Karpas-422 (cell line): ENCODE measurements at regions not wholly inside any gene's neighbourhood (a gene's known extent, or its start where the extent isn't known, plus 50 kb on each side); places are given as distances from the start of the nearest gene placed in this dataset.

ENCODE experiments used
- DNase-seq: peaks from one replicate; pipeline ENCODE4 v3.0.0-alpha.2; 2015
- H2AFZ ChIP-seq: fragments of 200-600 bp; sonication (generic); 2 replicates; pipeline ENCODE4 v1.6.1; 2014; ENCODE audit warnings: antibody characterized with exemption, low read length, mixed read lengths
- H3K27ac ChIP-seq: fragments of 200-600 bp; sonication (generic); 2 replicates; pipeline ENCODE4 v1.5.1; 2014; ENCODE audit warnings: mild to moderate bottlenecking, low read length, moderate library complexity
- H3K27me3 ChIP-seq: fragments of 200-600 bp; sonication (generic); 2 replicates; pipeline ENCODE4 v1.6.1; 2014; ENCODE audit warnings: low read length, mixed read lengths
- H3K36me3 ChIP-seq: fragments of 200-600 bp; sonication (generic); 2 replicates; pipeline ENCODE4 v1.6.1; 2014; ENCODE audit warnings: low read length, mixed read lengths; ENCODE audit not compliant: insufficient read depth
- H3K4me1 ChIP-seq: fragments of 200-600 bp; sonication (generic); 2 replicates; pipeline ENCODE4 v1.6.1; 2014; ENCODE audit warnings: mild to moderate bottlenecking, low read length, mixed read lengths
- H3K4me2 ChIP-seq: fragments of 200-600 bp; sonication (generic); 2 replicates; pipeline ENCODE4 v1.6.1; 2014; ENCODE audit warnings: low read length, low read depth, mild to moderate bottlenecking; ENCODE audit not compliant: poor library complexity, severe bottlenecking
- H3K4me3 ChIP-seq: fragments of 200-600 bp; sonication (generic); 2 replicates; pipeline ENCODE4 v1.5.1; 2014; ENCODE audit warnings: mild to moderate bottlenecking, antibody characterized with exemption, low read length, mixed read lengths
- H3K79me2 ChIP-seq: fragments of 200-600 bp; sonication (generic); 2 replicates; pipeline ENCODE4 v1.6.1; 2014; ENCODE audit warnings: mild to moderate bottlenecking, low read length, mixed read lengths
- H3K9ac ChIP-seq: fragments of 200-600 bp; sonication (generic); 2 replicates; pipeline ENCODE4 v1.6.0; 2014; ENCODE audit warnings: low read length
- H3K9me2 ChIP-seq: fragments of 200-600 bp; sonication (generic), shearing (Covaris generic); replicated peaks from 2 replicates; pipeline ENCODE4 v1.6.0; 2014; ENCODE audit warnings: mild to moderate bottlenecking, low read length, moderate library complexity; ENCODE audit not compliant: insufficient read depth
- H3K9me3 ChIP-seq: fragments of 300-700, 200-600 bp; sonication (generic); 2 replicates; pipeline ENCODE4 v1.6.1; 2014; ENCODE audit warnings: low read length, mixed read lengths
- H4K20me1 ChIP-seq: fragments of 200-600 bp; sonication (generic); 2 replicates; pipeline ENCODE4 v1.6.1; 2014; ENCODE audit warnings: mild to moderate bottlenecking, antibody characterized with exemption, low read length, low read depth; ENCODE audit not compliant: insufficient read depth

- H3K36me3 ChIP-seq, result no peaks in the 10 kb centered on the region
- no peaks in the 10 kb centered on the region for H3K27me3 ChIP-seq
- H3K27ac ChIP-seq, result no peak overlapping the region
- H3K9me3 ChIP-seq, result peaks cover 18% of the 10 kb centered on the region
- H3K4me3 ChIP-seq, result no peak overlapping the region
- H3K4me2 ChIP-seq, result no peak overlapping the region
- no peaks in the 10 kb centered on the region for H3K9me2 ChIP-seq
- DNase-seq, result no peak
- no peak overlapping the region for H3K9ac ChIP-seq
- H2AFZ ChIP-seq, result no peak overlapping the region
- H4K20me1 ChIP-seq, result no peaks in the 10 kb centered on the region
- no peaks in the 10 kb centered on the region for H3K4me1 ChIP-seq
- no peaks in the 10 kb centered on the region for H3K79me2 ChIP-seq
These were observed 829.3 kb upstream of the LCORL start for GRCh38 chr4:18850867-18851266.

GRCh38 chr4:18847249-18847890 lies 825.8 kb upstream of the LCORL start:
- no peak overlapping the region for H2AFZ ChIP-seq
- H3K27me3 ChIP-seq, result no peaks in the 10 kb centered on the region
- no peaks in the 10 kb centered on the region for H3K9me2 ChIP-seq
- H4K20me1 ChIP-seq, result no peaks in the 10 kb centered on the region
- no peaks in the 10 kb centered on the region for H3K4me1 ChIP-seq
- H3K9me3 ChIP-seq, result peaks cover 20% of the 10 kb centered on the region
- H3K27ac ChIP-seq, result no peak overlapping the region
- H3K36me3 ChIP-seq, result no peaks in the 10 kb centered on the region
- DNase-seq, result no peak
- no peak overlapping the region for H3K4me3 ChIP-seq
- H3K4me2 ChIP-seq, result no peak overlapping the region
- H3K79me2 ChIP-seq, result no peaks in the 10 kb centered on the region
- no peak overlapping the region for H3K9ac ChIP-seq

- no peaks in the 10 kb centered on the region for H3K4me1 ChIP-seq
- no peak for DNase-seq
These were observed 824.8 kb upstream of the LCORL start for GRCh38 chr4:18846313-18846712.

GRCh38 chr4:18844726-18845125 lies 823.2 kb upstream of the LCORL start:
- H3K27ac ChIP-seq, result no peak overlapping the region
- H3K9ac ChIP-seq, result no peak overlapping the region
- DNase-seq, result no peak
- H2AFZ ChIP-seq, result no peak overlapping the region
- H3K9me3 ChIP-seq, result peaks cover 19% of the 10 kb centered on the region
- no peaks in the 10 kb centered on the region for H3K9me2 ChIP-seq
- H3K36me3 ChIP-seq, result no peaks in the 10 kb centered on the region
- no peaks in the 10 kb centered on the region for H3K4me1 ChIP-seq
- no peaks in the 10 kb centered on the region for H3K27me3 ChIP-seq
- no peak overlapping the region for H3K4me2 ChIP-seq
- H3K4me3 ChIP-seq, result no peak overlapping the region
- no peaks in the 10 kb centered on the region for H4K20me1 ChIP-seq
- H3K79me2 ChIP-seq, result no peaks in the 10 kb centered on the region

More at GRCh38 chr4:18846313-18846712, 824.8 kb upstream of the LCORL start:
- H3K27ac ChIP-seq, result no peak overlapping the region
- no peaks in the 10 kb centered on the region for H3K9me2 ChIP-seq
- no peak overlapping the region for H2AFZ ChIP-seq
- H3K4me2 ChIP-seq, result no peak overlapping the region
- H3K9me3 ChIP-seq, result peaks cover 24% of the 10 kb centered on the region
- no peaks in the 10 kb centered on the region for H4K20me1 ChIP-seq
- no peaks in the 10 kb centered on the region for H3K79me2 ChIP-seq
- no peak overlapping the region for H3K4me3 ChIP-seq
- no peaks in the 10 kb centered on the region for H3K27me3 ChIP-seq
- no peak overlapping the region for H3K9ac ChIP-seq
- no peaks in the 10 kb centered on the region for H3K36me3 ChIP-seq

- Histone ChIP-seq H3K4me1 (no peaks in the 10 kb centered on the region), H3K4me3 (no peak overlapping the region), H3K4me2 (no peak overlapping the region), H2AFZ (no peak overlapping the region), H4K20me1 (no peaks in the 10 kb centered on the region), H3K27me3 (no peaks in the 10 kb centered on the region), H3K36me3 (no peaks in the 10 kb centered on the region), H3K9me2 (no peaks in the 10 kb centered on the region), H3K79me2 (no peaks in the 10 kb centered on the region), H3K27ac (no peak overlapping the region), H3K9me3 (peaks cover 14% of the 10 kb centered on the region), H3K9ac (no peak overlapping the region)
- DNase-seq, result no peak
These were observed 820.9 kb upstream of the LCORL start for GRCh38 chr4:18842431-18842830.

- H3K9me3 ChIP-seq, result peaks cover 22% of the 10 kb centered on the region
These were observed 818.9 kb upstream of the LCORL start for GRCh38 chr4:18840481-18840880.

GRCh38 chr4:18816228-18816895 lies 794.8 kb upstream of the LCORL start:
- H3K9ac ChIP-seq, result no peak overlapping the region
- H3K4me3 ChIP-seq, result no peak overlapping the region
- H3K27me3 ChIP-seq, result no peaks in the 10 kb centered on the region
- H3K36me3 ChIP-seq, result no peaks in the 10 kb centered on the region
- H3K79me2 ChIP-seq, result no peaks in the 10 kb centered on the region
- no peak overlapping the region for H2AFZ ChIP-seq
- H4K20me1 ChIP-seq, result no peaks in the 10 kb centered on the region
- H3K9me2 ChIP-seq, result no peaks in the 10 kb centered on the region
- no peak for DNase-seq
- no peak overlapping the region for H3K4me2 ChIP-seq
- no peaks in the 10 kb centered on the region for H3K4me1 ChIP-seq
- H3K9me3 ChIP-seq, result peaks cover 18% of the 10 kb centered on the region
- H3K27ac ChIP-seq, result no peak overlapping the region

More at GRCh38 chr4:18840481-18840880, 818.9 kb upstream of the LCORL start:
- Histone ChIP-seq H3K9me2 (no peaks in the 10 kb centered on the region), H3K36me3 (no peaks in the 10 kb centered on the region), H3K27ac (no peak overlapping the region), H3K4me1 (no peaks in the 10 kb centered on the region), H3K27me3 (no peaks in the 10 kb centered on the region), H3K4me3 (no peak overlapping the region), H3K79me2 (no peaks in the 10 kb centered on the region), H3K9ac (no peak overlapping the region), H4K20me1 (no peaks in the 10 kb centered on the region), H3K4me2 (no peak overlapping the region), H2AFZ (no peak overlapping the region)
- no peak for DNase-seq

- Histone ChIP-seq H3K27ac (no peak overlapping the region), H4K20me1 (no peaks in the 10 kb centered on the region), H3K4me1 (no peaks in the 10 kb centered on the region), H2AFZ (no peak overlapping the region), H3K9me3 (peaks cover 20% of the 10 kb centered on the region), H3K9ac (no peak overlapping the region), H3K4me3 (no peak overlapping the region), H3K36me3 (no peaks in the 10 kb centered on the region), H3K4me2 (no peak overlapping the region), H3K79me2 (no peaks in the 10 kb centered on the region), H3K27me3 (no peaks in the 10 kb centered on the region), H3K9me2 (no peaks in the 10 kb centered on the region)
- no peak for DNase-seq
These were observed 794.2 kb upstream of the LCORL start for GRCh38 chr4:18815779-18816173.
